ENCODE measurements at regions not wholly inside any gene's neighbourhood (a gene's known extent, or its start where the extent isn't known, plus 50 kb on each side); places are given as distances from the start of the nearest gene placed in this dataset.

DNA sequence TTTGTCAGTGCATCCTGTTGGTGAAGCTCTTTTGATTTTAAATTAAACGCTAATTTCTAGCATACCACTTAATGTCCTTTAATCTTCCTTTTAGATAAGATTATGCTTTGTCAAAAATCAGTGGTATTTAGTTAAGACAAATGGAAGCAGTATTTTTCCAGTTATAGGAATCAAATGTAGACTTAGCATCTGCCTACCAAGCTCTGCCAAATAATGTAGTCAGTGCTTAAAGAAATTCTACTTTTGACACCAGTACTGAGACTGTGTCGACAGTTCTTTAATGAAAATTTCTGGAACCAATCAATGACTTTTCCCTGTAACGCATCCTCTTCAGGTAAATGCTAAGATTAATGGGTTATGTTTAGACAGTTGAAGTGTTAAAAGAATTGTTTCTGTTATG is 803.3 kb upstream of the FAM98A start:
- DNase-seq = no peak
- Histone ChIP-seq H3K27me3 (ENCODE audit: low read depth) (no peaks in the 10 kb centered on the region), H3K4me3 (no peak overlapping the region), H3K36me3 (no peaks in the 10 kb centered on the region), H3K9me3 (replicated peaks) (no peaks in the 10 kb centered on the region), H3K4me1 (no peaks in the 10 kb centered on the region), H3K27ac (replicated peaks) (no peak overlapping the region)
- intact Hi-C loops (cut with micrococcal nuclease) = no loop called here
- TF ChIP-seq CTCF (IDR thresholded peaks at IDR 0.05; ENCODE audit: borderline replicate concordance) = no peak

GRCh38 chr2:34401186-34401585 is 802.1 kb upstream of the FAM98A start:
- TF ChIP-seq CTCF (IDR thresholded peaks at IDR 0.05; ENCODE audit: borderline replicate concordance) = no peak
- Histone ChIP-seq H3K27me3 (ENCODE audit: low read depth) (no peaks in the 10 kb centered on the region), H3K36me3 (no peaks in the 10 kb centered on the region), H3K27ac (replicated peaks) (no peak overlapping the region), H3K9me3 (replicated peaks) (no peaks in the 10 kb centered on the region), H3K4me1 (no peaks in the 10 kb centered on the region), H3K4me3 (no peak overlapping the region)
- DNase-seq = no peak
- intact Hi-C loops (cut with micrococcal nuclease) = no loop called here

GRCh38 chr2:34388446-34388845 is 789.3 kb upstream of the FAM98A start:
- no peak for TF ChIP-seq CTCF (IDR thresholded peaks at IDR 0.05; ENCODE audit: borderline replicate concordance)
- intact Hi-C loops (cut with micrococcal nuclease) = no loop called here
- no peaks in the 10 kb centered on the region for H3K36me3 ChIP-seq
- H3K9me3 ChIP-seq (replicated peaks) = no peaks in the 10 kb centered on the region
- no peak for DNase-seq
- H3K27ac ChIP-seq (replicated peaks) = no peak overlapping the region
- no peaks in the 10 kb centered on the region for H3K4me1 ChIP-seq
- no peak overlapping the region for H3K4me3 ChIP-seq
- H3K27me3 ChIP-seq (ENCODE audit: low read depth) = no peaks in the 10 kb centered on the region

- no peak for TF ChIP-seq CTCF (IDR thresholded peaks at IDR 0.05; ENCODE audit: borderline replicate concordance)
- H3K9me3 ChIP-seq (replicated peaks) = no peaks in the 10 kb centered on the region
- no peak overlapping the region for H3K4me3 ChIP-seq
- H3K4me1 ChIP-seq = no peaks in the 10 kb centered on the region
- no peak overlapping the region for H3K27ac ChIP-seq (replicated peaks)
- DNase-seq = no peak
- no peaks in the 10 kb centered on the region for H3K27me3 ChIP-seq (ENCODE audit: low read depth)
- H3K36me3 ChIP-seq = no peaks in the 10 kb centered on the region
- intact Hi-C loops (cut with micrococcal nuclease) = no loop called here
These were observed 788.4 kb upstream of the FAM98A start for GRCh38 chr2:34387536-34387935.

- no peak for DNase-seq
- no peak overlapping the region for H3K27ac ChIP-seq (replicated peaks)
- no peak for TF ChIP-seq CTCF (IDR thresholded peaks at IDR 0.05; ENCODE audit: borderline replicate concordance)
- H3K9me3 ChIP-seq (replicated peaks) = no peaks in the 10 kb centered on the region
- intact Hi-C loops (cut with micrococcal nuclease) = no loop called here
- H3K4me3 ChIP-seq = no peak overlapping the region
- H3K4me1 ChIP-seq = no peaks in the 10 kb centered on the region
- H3K36me3 ChIP-seq = no peaks in the 10 kb centered on the region
- H3K27me3 ChIP-seq (ENCODE audit: low read depth) = no peaks in the 10 kb centered on the region
These were observed 780.5 kb upstream of the FAM98A start for GRCh38 chr2:34379586-34379985.

Data from left ventricle myocardium inferior (tissue), 1 donor.